ENCODE measurements at regions not wholly inside any gene's neighbourhood (a gene's known extent, or its start where the extent isn't known, plus 50 kb on each side); places are given as distances from the start of the nearest gene placed in this dataset.
"Not testable (repeated sequence)": the region's sequence is repeated elsewhere in the genome, so short reads cannot be mapped to it uniquely, and the experiment has no call there.

DNA sequence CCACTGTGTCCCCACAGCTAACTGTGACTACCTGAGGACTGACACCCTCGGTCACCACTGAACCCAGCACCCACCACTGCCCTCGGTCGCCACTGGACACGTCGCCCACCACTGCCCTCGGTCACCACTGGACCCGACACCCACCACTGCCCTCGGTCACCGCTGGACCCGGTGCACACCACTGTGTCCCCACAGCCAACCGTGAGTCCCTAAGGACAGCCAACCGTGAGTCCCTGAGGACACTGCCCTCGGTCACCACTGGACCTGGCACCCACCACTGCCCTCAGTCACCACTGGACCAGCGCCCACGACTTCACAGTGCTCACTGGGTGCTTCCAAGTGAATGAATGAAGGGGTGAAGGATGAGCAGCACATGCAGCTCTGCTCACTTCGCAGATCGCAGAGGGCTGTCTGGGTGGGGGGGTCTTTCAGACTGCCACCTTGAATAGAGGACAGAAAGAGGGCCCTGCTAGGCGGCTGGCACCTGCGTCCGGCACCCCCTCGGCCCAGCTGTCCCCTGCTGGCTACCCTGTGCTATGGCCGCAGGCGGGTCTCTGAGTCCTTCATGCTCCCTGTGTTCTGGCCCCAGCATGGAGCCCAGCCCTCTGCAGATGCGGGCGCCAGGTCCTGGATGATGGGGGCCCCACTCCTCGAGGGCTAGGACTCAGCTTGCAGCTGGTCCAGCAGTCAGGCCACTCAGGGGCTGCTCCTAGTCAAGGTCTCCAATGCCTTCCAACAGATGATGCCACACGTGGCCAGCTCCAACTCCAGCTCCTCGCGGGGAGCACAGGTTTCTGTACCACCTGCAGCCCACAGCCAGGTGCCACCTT is 51.4 kb upstream of the GPC1 start:
- DNase-seq (ENCODE audit: low read depth) = no peak
- H3K4me3 ChIP-seq (ENCODE audit: low read depth, low read length) = no peak overlapping the region
- TF ChIP-seq, protein P1, sequence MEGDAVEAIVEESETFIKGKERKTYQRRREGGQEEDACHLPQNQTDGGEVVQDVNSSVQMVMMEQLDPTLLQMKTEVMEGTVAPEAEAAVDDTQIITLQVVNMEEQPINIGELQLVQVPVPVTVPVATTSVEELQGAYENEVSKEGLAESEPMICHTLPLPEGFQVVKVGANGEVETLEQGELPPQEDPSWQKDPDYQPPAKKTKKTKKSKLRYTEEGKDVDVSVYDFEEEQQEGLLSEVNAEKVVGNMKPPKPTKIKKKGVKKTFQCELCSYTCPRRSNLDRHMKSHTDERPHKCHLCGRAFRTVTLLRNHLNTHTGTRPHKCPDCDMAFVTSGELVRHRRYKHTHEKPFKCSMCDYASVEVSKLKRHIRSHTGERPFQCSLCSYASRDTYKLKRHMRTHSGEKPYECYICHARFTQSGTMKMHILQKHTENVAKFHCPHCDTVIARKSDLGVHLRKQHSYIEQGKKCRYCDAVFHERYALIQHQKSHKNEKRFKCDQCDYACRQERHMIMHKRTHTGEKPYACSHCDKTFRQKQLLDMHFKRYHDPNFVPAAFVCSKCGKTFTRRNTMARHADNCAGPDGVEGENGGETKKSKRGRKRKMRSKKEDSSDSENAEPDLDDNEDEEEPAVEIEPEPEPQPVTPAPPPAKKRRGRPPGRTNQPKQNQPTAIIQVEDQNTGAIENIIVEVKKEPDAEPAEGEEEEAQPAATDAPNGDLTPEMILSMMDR (IDR thresholded peaks at IDR 0.05; ENCODE audit: low read depth, low read length, missing control alignments) = no peak

DNA sequence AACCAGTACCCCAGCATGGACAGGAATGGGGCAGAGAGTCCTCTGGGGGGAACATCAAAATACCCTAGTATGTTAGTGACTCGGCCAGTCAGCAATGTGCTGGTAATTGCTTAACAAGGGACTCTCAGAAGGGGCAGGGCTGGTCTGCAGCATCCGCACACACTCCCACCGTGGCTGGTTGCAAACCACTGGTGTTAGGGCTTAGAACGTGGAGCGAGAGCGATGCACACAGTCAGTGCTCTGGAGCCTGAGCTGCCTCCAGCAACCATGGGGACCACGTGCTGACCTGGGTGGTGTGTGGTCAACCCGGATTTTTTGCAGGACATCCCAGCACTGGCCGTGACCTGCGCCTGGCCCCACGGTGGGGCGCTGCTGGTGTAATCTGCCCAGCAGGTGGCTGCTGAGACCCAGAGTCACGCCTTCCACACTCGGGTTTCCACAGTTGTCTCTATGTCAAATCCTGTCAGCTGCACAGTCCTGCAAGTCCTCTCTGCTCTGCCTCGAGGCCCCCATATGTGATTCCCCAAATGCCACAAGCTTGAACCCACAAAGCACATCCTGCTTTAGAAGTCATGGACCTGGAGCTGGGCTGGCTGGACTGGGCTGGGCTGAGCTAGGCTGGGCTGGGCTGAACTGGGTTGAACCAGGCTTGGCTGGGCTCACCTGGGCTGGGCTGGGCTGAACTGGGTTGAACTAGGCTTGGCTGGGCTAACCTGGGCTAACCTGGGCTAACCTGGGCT is 50.6 kb upstream of the GPC1 start:
- no peak for DNase-seq (ENCODE audit: low read depth)
- H3K4me3 ChIP-seq (ENCODE audit: low read depth, low read length) = no peak overlapping the region
- TF ChIP-seq, protein P1 (IDR thresholded peaks at IDR 0.05; ENCODE audit: low read depth, low read length, missing control alignments) = no peak

DNA sequence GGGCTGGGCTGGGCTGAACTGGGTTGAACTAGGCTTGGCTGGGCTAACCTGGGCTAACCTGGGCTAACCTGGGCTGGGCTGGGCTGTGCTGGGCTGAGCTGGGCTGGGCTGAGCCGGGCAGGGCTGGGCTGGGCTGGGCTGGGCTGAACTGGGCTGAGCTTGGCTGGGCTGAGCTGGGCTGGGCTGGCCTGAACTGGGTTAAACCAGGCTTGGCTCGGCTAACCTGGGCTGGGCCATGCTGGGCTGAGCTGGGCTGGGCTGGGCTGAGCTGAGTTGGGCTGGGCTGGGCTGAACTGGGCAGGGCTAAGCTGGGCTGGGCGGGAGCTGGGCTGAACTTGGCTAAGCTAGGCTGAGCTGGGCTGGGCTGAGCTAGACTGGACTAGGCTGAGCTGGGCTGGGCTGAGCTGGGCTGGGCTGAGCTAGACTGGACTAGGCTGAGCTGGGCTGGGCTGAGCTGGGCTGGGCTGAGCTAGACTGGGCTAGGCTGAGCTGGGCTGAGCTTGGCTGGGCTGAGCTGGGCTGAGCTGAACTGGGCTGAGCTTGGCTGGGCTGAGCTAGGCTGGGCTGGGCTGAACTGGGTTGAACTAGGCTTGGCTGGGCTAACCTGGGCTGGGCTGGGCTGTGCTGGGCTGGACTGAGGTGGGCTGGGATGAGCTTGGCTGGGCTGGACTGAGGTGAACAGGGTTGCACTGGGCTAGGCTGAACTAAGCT is 49.9 kb upstream of the GPC1 start:
- not testable (repeated sequence) for H3K4me3 ChIP-seq (ENCODE audit: low read depth, low read length); DNase-seq (ENCODE audit: low read depth)
